DND-41 (cell line): ENCODE measurements at regions not wholly inside any gene's neighbourhood (a gene's known extent, or its start where the extent isn't known, plus 50 kb on each side); places are given as distances from the start of the nearest gene placed in this dataset.

ENCODE experiments used
- ATAC-seq: fragments of 200-7000 bp; cut with Tn5 transposase; 3 replicates; pipeline ENCODE4 v1.9.1; 2021; ENCODE audit warnings: low read depth; ENCODE audit not compliant: insufficient read depth
- DNase-seq: peaks from one replicate; pipeline ENCODE4 v3.0.0-alpha.2; 2020
- H2AFZ ChIP-seq: 2 replicates; pipeline ENCODE4 v1.6.0; 2012; ENCODE audit warnings: low read depth, low read length
- H3K27ac ChIP-seq: 2 replicates; pipeline ENCODE4 v1.5.1; 2012; ENCODE audit warnings: low read length, inconsistent platforms
- H3K27me3 ChIP-seq: fragments of 200-600 bp; sonication (generic); 2 replicates; pipeline ENCODE4 v1.6.0; 2012; ENCODE audit warnings: low read length, mild to moderate bottlenecking, inconsistent platforms; ENCODE audit not compliant: insufficient read depth, poor library complexity
- H3K36me3 ChIP-seq: 2 replicates; pipeline ENCODE4 v1.5.1; 2012; ENCODE audit warnings: low read length, inconsistent platforms; ENCODE audit not compliant: insufficient read depth
- H3K4me1 ChIP-seq: 2 replicates; pipeline ENCODE4 v1.5.1; 2012; ENCODE audit warnings: mild to moderate bottlenecking, low read length; ENCODE audit not compliant: insufficient read depth
- H3K4me2 ChIP-seq: 2 replicates; pipeline ENCODE4 v1.6.0; 2012; ENCODE audit warnings: mild to moderate bottlenecking, moderate library complexity, low read length, inconsistent platforms; ENCODE audit not compliant: insufficient read depth
- H3K4me3 ChIP-seq, 2 experiments: fragments of 200-600 bp in 1 of 2; shearing (Covaris generic) in 1 of 2; 2 replicates each; pipeline ENCODE4 v1.5.1; 2012 to 2016; ENCODE audit warnings: inconsistent platforms in 2 of 2, low read length in 2 of 2, mild to moderate bottlenecking in 2 of 2, low read depth in 1 of 2, moderate library complexity in 1 of 2
- H3K79me2 ChIP-seq: 2 replicates; pipeline ENCODE4 v1.6.0; 2012; ENCODE audit warnings: low read length, inconsistent platforms; ENCODE audit not compliant: insufficient read depth
- H3K9ac ChIP-seq: 2 replicates; pipeline ENCODE4 v1.6.0; 2012; ENCODE audit warnings: low read depth, mild to moderate bottlenecking, inconsistent platforms, low read length, moderate library complexity
- H3K9me3 ChIP-seq: 2 replicates; pipeline ENCODE4 v1.5.1; 2012; ENCODE audit warnings: low read length, moderate library complexity, mild to moderate bottlenecking, inconsistent platforms; ENCODE audit not compliant: insufficient read depth, severe bottlenecking
- H4K20me1 ChIP-seq: 2 replicates; pipeline ENCODE4 v1.6.0; 2012; ENCODE audit warnings: low read length; ENCODE audit not compliant: insufficient read depth
- EZH2 ChIP-seq: IDR thresholded peaks from 3 replicates; pipeline ENCODE4 v1.6.1; 2012; ENCODE audit warnings: borderline replicate concordance, low read depth, mild to moderate bottlenecking, moderate library complexity, low read length, inconsistent platforms; ENCODE audit not compliant: severe bottlenecking
- TF ChIP-seq, protein P1 (sequence below): IDR thresholded peaks from 2 replicates; pipeline ENCODE4 v1.5.1; 2012; ENCODE audit warnings: borderline replicate concordance, low read length, moderate library complexity, mild to moderate bottlenecking; ENCODE audit not compliant: poor library complexity, severe bottlenecking; ENCODE audit errors: extremely low read depth

GRCh38 chr20:54980103-54980960, 504.9 kb downstream of the DOK5 start:
- no peaks in the 10 kb centered on the region for H4K20me1 ChIP-seq
- no peaks in the 10 kb centered on the region for H3K36me3 ChIP-seq
- H3K4me1 ChIP-seq: no peaks in the 10 kb centered on the region
- ATAC-seq (no peak), DNase-seq (no peak)
- TF ChIP-seq EZH2: no peak
- TF ChIP-seq, protein P1, sequence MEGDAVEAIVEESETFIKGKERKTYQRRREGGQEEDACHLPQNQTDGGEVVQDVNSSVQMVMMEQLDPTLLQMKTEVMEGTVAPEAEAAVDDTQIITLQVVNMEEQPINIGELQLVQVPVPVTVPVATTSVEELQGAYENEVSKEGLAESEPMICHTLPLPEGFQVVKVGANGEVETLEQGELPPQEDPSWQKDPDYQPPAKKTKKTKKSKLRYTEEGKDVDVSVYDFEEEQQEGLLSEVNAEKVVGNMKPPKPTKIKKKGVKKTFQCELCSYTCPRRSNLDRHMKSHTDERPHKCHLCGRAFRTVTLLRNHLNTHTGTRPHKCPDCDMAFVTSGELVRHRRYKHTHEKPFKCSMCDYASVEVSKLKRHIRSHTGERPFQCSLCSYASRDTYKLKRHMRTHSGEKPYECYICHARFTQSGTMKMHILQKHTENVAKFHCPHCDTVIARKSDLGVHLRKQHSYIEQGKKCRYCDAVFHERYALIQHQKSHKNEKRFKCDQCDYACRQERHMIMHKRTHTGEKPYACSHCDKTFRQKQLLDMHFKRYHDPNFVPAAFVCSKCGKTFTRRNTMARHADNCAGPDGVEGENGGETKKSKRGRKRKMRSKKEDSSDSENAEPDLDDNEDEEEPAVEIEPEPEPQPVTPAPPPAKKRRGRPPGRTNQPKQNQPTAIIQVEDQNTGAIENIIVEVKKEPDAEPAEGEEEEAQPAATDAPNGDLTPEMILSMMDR: peak; percentile 58
- H3K4me2 ChIP-seq: no peak overlapping the region
- no peaks in the 10 kb centered on the region for H3K79me2 ChIP-seq
- no peaks in the 10 kb centered on the region for H3K27me3 ChIP-seq
- no peak overlapping the region for H3K9ac ChIP-seq
- H3K4me3 ChIP-seq: no peak overlapping the region
- H2AFZ ChIP-seq: no peak overlapping the region
- H3K9me3 ChIP-seq: no peaks in the 10 kb centered on the region
- no peak overlapping the region for H3K27ac ChIP-seq

- no peak overlapping the region for H2AFZ ChIP-seq
- no peaks in the 10 kb centered on the region for H4K20me1 ChIP-seq
- no peak overlapping the region for H3K4me2 ChIP-seq
- no peak overlapping the region for H3K27ac ChIP-seq
- ATAC-seq: no peak
- H3K27me3 ChIP-seq: peaks cover 5% of the 10 kb centered on the region
- no peak overlapping the region for H3K4me3 ChIP-seq
- no peak overlapping the region for H3K9ac ChIP-seq
- H3K36me3 ChIP-seq: no peaks in the 10 kb centered on the region
- TF ChIP-seq EZH2: no peak
- TF ChIP-seq, protein P1: no peak
- no peak for DNase-seq
- H3K4me1 ChIP-seq: no peaks in the 10 kb centered on the region
- no peaks in the 10 kb centered on the region for H3K79me2 ChIP-seq
- H3K9me3 ChIP-seq: no peaks in the 10 kb centered on the region
Measured at GRCh38 chr20:54950304-54950703, 474.9 kb downstream of the DOK5 start.

DNA sequence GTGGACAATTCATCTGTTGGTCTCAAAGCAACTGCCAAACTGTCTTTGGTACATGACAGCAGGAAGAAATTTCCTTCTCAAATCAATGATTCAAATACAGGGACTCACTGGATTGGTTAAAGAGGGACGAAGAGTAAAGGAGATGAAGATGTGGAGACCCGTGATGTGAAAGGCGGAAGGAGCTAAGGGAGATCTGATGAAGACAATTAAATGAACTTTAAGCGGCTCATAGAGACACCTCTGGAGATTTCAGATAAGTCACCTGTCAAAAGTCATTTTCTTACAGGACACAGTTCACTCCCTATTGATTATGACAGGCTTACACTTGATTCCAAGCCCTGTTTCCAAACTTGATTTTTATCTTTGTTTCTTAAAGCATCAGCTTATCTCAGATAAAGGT, 466.3 kb downstream of the DOK5 start:
- Histone ChIP-seq H4K20me1 (no peaks in the 10 kb centered on the region), H3K36me3 (no peaks in the 10 kb centered on the region), H3K79me2 (no peaks in the 10 kb centered on the region), H2AFZ (no peak overlapping the region), H3K27ac (no peak overlapping the region), H3K27me3 (peaks cover 10% of the 10 kb centered on the region), H3K4me2 (no peak overlapping the region), H3K4me1 (no peaks in the 10 kb centered on the region), H3K9me3 (no peaks in the 10 kb centered on the region), H3K4me3 (no peak overlapping the region), H3K9ac (no peak overlapping the region)
- ATAC-seq (no peak), DNase-seq (no peak)
- no peak for TF ChIP-seq EZH2
- TF ChIP-seq, protein P1: no peak
